Osteoblast (primary cell): ENCODE measurements at regions not wholly inside any gene's neighbourhood (a gene's known extent, or its start where the extent isn't known, plus 50 kb on each side); places are given as distances from the start of the nearest gene placed in this dataset.

Experiments
- DNase-seq: peaks from one replicate; pipeline ENCODE4 v3.0.0; 2011; ENCODE audit warnings: low spot score, mixed read lengths; ENCODE audit not compliant: insufficient read length; ENCODE audit errors: missing footprints
- H2AFZ ChIP-seq: 2 replicates; pipeline ENCODE4 v1.6.0; 2011; ENCODE audit warnings: mild to moderate bottlenecking, low read length
- H3K27ac ChIP-seq: 2 replicates; pipeline ENCODE4 v1.5.1; 2011; ENCODE audit warnings: mild to moderate bottlenecking, low read depth, low read length, moderate library complexity
- H3K27me3 ChIP-seq: 2 replicates; pipeline ENCODE4 v1.6.0; 2012; ENCODE audit warnings: mild to moderate bottlenecking, control low read depth, inconsistent platforms, low read length, moderate library complexity; ENCODE audit not compliant: insufficient read depth
- H3K36me3 ChIP-seq: 2 replicates; pipeline ENCODE4 v1.5.1; 2011; ENCODE audit warnings: mild to moderate bottlenecking, low read length, control low read depth, moderate library complexity; ENCODE audit not compliant: insufficient read depth
- H3K4me1 ChIP-seq: 2 replicates; pipeline ENCODE4 v1.5.1; 2011; ENCODE audit warnings: mild to moderate bottlenecking, low read length, control low read depth, moderate library complexity; ENCODE audit not compliant: insufficient read depth
- H3K4me2 ChIP-seq: 2 replicates; pipeline ENCODE4 v1.6.0; 2011; ENCODE audit warnings: mild to moderate bottlenecking, low read length; ENCODE audit not compliant: insufficient read depth
- H3K4me3 ChIP-seq: fragments of 200-600 bp; sonication (generic); 3 replicates; pipeline ENCODE4 v1.5.1; 2012; ENCODE audit warnings: mild to moderate bottlenecking, low read length, inconsistent platforms; ENCODE audit not compliant: insufficient read depth
- H3K79me2 ChIP-seq: 2 replicates; pipeline ENCODE4 v1.6.0; 2012; ENCODE audit warnings: mild to moderate bottlenecking, low read length, control low read depth, inconsistent platforms; ENCODE audit not compliant: insufficient read depth
- H3K9me3 ChIP-seq: 2 replicates; pipeline ENCODE4 v1.5.1; 2011; ENCODE audit warnings: low read depth, low read length, control low read depth
- H4K20me1 ChIP-seq: 2 replicates; pipeline ENCODE4 v1.6.0; 2012; ENCODE audit warnings: mild to moderate bottlenecking, low read length, control low read depth; ENCODE audit not compliant: insufficient read depth
- TF ChIP-seq, protein P1 (sequence below): IDR thresholded peaks from 2 replicates; pipeline ENCODE4 v1.5.1; 2011; ENCODE audit warnings: mild to moderate bottlenecking, low read depth, low read length, moderate library complexity; ENCODE audit errors: extremely low read depth

DNA sequence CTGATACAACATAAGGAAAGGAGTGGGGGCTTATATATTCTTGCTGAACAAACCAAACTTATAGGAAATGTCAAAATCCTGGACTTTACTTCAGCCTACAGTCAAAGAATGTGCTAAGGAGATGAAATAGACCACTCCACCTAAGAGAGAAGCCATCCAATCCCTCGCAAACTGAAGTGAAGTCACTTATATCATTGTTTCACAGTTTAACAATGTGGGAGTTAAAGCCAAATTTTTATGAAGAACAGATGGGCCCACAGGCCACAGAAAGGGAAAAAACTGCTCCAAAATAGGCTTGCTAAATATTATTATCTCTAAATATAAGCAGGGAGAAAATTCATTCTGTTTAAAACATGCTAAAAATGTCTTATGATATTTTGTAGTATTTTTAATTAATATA lies 233.3 kb downstream of the GAS1 start:
- DNase-seq: no peak
- Histone ChIP-seq H3K27me3 (no peaks in the 10 kb centered on the region), H3K79me2 (no peaks in the 10 kb centered on the region), H3K27ac (peak overlapping the region; percentile 38), H3K4me2 (no peak overlapping the region), H3K9me3 (no peaks in the 10 kb centered on the region), H4K20me1 (no peaks in the 10 kb centered on the region), H3K36me3 (no peaks in the 10 kb centered on the region), H3K4me1 (peaks cover 11% of the 10 kb centered on the region), H3K4me3 (no peak overlapping the region), H2AFZ (no peak overlapping the region)
- TF ChIP-seq, protein P1, sequence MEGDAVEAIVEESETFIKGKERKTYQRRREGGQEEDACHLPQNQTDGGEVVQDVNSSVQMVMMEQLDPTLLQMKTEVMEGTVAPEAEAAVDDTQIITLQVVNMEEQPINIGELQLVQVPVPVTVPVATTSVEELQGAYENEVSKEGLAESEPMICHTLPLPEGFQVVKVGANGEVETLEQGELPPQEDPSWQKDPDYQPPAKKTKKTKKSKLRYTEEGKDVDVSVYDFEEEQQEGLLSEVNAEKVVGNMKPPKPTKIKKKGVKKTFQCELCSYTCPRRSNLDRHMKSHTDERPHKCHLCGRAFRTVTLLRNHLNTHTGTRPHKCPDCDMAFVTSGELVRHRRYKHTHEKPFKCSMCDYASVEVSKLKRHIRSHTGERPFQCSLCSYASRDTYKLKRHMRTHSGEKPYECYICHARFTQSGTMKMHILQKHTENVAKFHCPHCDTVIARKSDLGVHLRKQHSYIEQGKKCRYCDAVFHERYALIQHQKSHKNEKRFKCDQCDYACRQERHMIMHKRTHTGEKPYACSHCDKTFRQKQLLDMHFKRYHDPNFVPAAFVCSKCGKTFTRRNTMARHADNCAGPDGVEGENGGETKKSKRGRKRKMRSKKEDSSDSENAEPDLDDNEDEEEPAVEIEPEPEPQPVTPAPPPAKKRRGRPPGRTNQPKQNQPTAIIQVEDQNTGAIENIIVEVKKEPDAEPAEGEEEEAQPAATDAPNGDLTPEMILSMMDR: no peak

DNA sequence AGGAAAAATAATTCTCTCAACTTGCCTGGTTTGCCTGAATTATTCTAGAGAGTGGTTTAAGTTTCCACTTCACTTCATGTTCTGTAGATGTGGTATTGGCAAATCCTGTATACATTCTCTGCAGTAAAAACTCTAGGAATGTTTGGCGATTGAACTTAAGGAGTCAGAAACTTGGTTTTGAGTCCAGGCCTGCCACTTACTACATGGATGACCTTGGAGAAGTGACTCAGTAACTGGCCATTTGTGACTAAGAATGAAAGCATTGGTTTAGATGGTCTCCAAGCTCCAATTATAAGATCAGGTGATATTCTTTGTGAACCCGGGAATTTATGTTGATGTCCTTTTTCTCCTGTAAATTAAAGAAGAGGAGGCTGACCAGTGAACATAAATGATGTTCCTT lies 233.8 kb downstream of the GAS1 start:
- Histone ChIP-seq H3K27ac (peak overlapping the region; percentile 38), H3K79me2 (no peaks in the 10 kb centered on the region), H3K27me3 (no peaks in the 10 kb centered on the region), H4K20me1 (no peaks in the 10 kb centered on the region), H3K4me3 (no peak overlapping the region), H3K4me1 (peaks cover 11% of the 10 kb centered on the region), H3K4me2 (no peak overlapping the region), H3K36me3 (no peaks in the 10 kb centered on the region), H2AFZ (no peak overlapping the region), H3K9me3 (no peaks in the 10 kb centered on the region)
- DNase-seq: no peak
- TF ChIP-seq, protein P1: no peak

DNA sequence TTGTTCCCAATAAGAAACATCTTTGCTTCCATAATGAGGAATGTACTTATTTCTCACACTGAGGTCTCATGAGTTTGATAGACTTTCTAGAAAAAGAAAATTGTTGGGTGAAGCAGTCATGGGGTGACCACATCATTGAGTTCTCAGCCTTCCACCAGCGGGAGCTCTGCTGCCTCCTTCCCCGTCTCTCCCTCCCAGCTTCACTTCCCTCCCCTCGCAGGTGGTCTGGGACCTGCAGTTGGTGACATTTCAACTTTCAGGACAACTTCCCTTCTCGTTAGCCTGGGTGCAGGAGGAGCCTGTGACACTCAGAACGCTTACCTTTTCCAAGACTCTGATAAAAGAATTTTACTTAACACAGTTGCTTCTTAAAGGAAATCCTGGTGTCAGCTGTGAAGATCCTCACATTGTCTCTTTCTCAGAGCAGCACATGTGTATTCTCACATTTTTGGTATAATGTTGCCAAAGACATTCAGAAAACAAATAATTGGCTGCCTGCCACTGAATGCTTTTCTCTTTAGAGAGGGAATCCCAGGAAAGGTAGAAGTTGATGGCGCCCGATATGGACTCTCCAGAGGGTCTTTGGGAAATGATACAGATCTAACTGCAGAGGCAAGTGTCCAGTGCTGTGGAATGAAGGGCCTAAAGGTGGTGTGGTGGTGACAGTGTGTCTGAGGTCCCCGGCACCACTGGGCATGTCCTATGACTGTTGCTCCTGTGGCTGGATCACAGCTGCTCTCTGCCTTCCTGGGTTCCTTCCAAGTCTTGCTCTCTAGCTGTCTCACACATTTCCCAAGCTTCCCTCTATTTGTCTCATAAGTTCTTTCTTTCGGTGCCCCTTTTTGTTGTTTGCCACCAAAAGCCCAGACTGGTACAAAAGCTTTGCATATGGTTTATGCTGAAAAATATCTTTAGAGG lies 238.1 kb downstream of the GAS1 start:
- Histone ChIP-seq H2AFZ (no peak overlapping the region), H3K4me3 (no peak overlapping the region), H3K4me2 (no peak overlapping the region), H3K27ac (no peak overlapping the region), H3K9me3 (no peaks in the 10 kb centered on the region), H3K36me3 (no peaks in the 10 kb centered on the region), H3K27me3 (no peaks in the 10 kb centered on the region), H4K20me1 (no peaks in the 10 kb centered on the region), H3K79me2 (no peaks in the 10 kb centered on the region), H3K4me1 (peaks cover 13% of the 10 kb centered on the region)
- TF ChIP-seq, protein P1: no peak
- no peak for DNase-seq

DNA sequence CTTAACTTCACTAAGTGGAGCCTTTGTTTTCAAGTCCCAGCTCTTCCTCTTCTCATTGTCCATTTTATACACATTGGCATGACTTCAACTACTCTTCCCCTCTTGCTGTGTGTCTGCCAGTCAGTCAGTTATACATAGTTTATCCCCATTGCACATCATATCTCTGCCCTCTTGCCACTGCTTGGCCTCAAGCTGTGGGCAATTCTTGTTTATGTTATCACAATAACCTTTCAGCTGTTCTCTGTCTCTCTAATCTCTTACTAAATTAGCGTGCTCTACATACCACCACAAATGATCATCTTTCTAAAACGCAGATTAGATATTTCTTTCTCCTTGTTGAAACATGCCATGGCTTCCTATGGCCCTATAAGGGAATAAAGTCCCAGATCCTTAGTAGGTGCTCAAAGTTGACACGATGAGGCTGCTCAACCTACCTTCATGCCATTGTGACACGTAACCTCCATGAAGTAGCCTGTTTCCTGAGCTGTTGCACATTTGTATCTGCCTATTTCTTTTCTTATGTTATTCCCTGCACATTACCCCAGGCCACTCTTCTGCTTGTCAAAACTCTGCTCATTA lies 239.3 kb downstream of the GAS1 start:
- H3K27me3 ChIP-seq: no peaks in the 10 kb centered on the region
- no peaks in the 10 kb centered on the region for H3K9me3 ChIP-seq
- no peak overlapping the region for H3K4me2 ChIP-seq
- no peak overlapping the region for H3K27ac ChIP-seq
- H4K20me1 ChIP-seq: no peaks in the 10 kb centered on the region
- H3K4me1 ChIP-seq: peaks cover 5% of the 10 kb centered on the region
- TF ChIP-seq, protein P1: no peak
- no peak overlapping the region for H3K4me3 ChIP-seq
- DNase-seq: no peak
- H3K79me2 ChIP-seq: no peaks in the 10 kb centered on the region
- H3K36me3 ChIP-seq: no peaks in the 10 kb centered on the region
- no peak overlapping the region for H2AFZ ChIP-seq
